ENCODE measurements at regions not wholly inside any gene's neighbourhood (a gene's known extent, or its start where the extent isn't known, plus 50 kb on each side); places are given as distances from the start of the nearest gene placed in this dataset.
A peak's percentile ranks its signal among the peaks of the same experiment; 100 is the strongest.

DNA sequence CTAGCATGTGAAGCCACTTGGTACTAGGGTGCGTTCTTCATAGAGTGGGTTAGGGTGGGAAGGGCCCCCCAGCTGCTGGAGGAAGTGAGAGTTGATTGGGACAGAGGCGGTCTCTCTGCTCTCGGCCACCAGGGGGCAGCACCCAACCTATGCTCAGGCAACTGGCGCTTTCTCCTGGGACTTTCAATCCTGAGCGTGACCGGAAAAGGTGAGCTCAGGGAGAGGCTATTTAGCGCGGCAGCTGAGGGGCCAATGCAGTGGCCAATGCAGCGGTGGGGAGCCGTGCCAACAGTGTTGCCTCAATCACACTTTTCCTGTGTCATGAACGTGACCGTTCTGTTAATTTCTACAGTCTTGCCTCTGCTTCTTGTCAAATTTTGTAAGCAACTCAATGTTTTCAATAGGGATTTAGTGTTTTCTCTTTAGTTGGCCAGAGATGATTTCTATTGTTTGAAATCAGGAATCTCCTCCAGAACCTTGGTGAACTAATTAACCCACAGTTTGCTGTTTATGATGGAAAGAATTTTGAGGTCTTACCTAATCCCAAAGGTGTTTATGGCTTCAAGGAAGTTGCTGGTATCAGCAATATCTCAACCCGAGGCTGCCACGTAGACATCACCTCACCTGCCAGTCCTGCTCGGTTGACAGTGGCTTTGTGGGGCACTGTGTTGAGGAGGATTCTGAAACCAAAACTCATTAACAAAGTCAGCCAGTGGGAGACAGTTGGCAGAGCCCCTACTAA, 67.9 kb upstream of the PDZD8 start (continued):
- TF ChIP-seq ZXDB (tag by site-specific recombination; IDR thresholded peaks at IDR 0.05) (no peak), ZNF529 (tag by site-specific recombination; IDR thresholded peaks at IDR 0.05; ENCODE audit: insufficient replicate concordance) (no peak), PRDM1 (tag by site-specific recombination; IDR thresholded peaks at IDR 0.05) (peak; percentile 96), ZNF626 (tag by site-specific recombination; IDR thresholded peaks at IDR 0.05) (no peak), ZNF791 (tag by site-specific recombination; IDR thresholded peaks at IDR 0.05) (no peak), ZNF585B (tag by site-specific recombination; IDR thresholded peaks at IDR 0.05) (no peak), GFI1B (tag by site-specific recombination; IDR thresholded peaks at IDR 0.05) (no peak), ZNF701 (tag by site-specific recombination; IDR thresholded peaks at IDR 0.05) (no peak), ZFP41 (tag by site-specific recombination; IDR thresholded peaks at IDR 0.05; ENCODE audit: borderline replicate concordance) (no peak)
- TF ChIP-seq, protein P1, sequence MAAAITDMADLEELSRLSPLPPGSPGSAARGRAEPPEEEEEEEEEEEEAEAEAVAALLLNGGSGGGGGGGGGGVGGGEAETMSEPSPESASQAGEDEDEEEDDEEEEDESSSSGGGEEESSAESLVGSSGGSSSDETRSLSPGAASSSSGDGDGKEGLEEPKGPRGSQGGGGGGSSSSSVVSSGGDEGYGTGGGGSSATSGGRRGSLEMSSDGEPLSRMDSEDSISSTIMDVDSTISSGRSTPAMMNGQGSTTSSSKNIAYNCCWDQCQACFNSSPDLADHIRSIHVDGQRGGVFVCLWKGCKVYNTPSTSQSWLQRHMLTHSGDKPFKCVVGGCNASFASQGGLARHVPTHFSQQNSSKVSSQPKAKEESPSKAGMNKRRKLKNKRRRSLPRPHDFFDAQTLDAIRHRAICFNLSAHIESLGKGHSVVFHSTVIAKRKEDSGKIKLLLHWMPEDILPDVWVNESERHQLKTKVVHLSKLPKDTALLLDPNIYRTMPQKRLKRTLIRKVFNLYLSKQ (tag by site-specific recombination; IDR thresholded peaks at IDR 0.05; ENCODE audit: borderline replicate concordance), result no peak
- TF ChIP-seq, protein P2, sequence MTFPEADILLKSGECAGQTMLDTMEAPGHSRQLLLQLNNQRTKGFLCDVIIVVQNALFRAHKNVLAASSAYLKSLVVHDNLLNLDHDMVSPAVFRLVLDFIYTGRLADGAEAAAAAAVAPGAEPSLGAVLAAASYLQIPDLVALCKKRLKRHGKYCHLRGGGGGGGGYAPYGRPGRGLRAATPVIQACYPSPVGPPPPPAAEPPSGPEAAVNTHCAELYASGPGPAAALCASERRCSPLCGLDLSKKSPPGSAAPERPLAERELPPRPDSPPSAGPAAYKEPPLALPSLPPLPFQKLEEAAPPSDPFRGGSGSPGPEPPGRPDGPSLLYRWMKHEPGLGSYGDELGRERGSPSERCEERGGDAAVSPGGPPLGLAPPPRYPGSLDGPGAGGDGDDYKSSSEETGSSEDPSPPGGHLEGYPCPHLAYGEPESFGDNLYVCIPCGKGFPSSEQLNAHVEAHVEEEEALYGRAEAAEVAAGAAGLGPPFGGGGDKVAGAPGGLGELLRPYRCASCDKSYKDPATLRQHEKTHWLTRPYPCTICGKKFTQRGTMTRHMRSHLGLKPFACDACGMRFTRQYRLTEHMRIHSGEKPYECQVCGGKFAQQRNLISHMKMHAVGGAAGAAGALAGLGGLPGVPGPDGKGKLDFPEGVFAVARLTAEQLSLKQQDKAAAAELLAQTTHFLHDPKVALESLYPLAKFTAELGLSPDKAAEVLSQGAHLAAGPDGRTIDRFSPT (tag by site-specific recombination; IDR thresholded peaks at IDR 0.05), result no peak

DNA sequence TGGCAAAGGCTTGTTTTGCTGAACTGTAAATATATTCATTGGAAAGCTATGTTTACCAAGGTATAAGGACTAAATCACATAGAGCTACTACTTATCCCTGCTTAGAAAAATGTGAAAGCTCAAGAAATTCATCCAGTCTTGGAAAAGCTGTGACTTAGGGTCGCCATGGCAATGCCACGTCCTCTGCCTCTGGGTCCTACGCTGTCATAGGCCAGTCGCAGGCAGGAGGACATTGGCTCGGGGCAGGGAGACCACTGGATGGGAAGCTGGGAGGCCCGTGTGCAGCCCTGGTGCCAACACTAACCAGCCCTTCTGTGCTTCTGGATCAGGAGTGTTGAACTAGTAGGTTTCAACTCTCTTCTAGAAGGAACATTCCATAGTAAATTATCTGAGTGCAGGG, 67.3 kb upstream of the PDZD8 start:
- Histone ChIP-seq H3K27ac (ENCODE audit: extremely low read depth, low read depth, low read length) (no peak overlapping the region), H3K9me3 (ENCODE audit: control insufficient read depth, insufficient read depth, low read depth, low read length) (no peaks in the 10 kb centered on the region)

DNA sequence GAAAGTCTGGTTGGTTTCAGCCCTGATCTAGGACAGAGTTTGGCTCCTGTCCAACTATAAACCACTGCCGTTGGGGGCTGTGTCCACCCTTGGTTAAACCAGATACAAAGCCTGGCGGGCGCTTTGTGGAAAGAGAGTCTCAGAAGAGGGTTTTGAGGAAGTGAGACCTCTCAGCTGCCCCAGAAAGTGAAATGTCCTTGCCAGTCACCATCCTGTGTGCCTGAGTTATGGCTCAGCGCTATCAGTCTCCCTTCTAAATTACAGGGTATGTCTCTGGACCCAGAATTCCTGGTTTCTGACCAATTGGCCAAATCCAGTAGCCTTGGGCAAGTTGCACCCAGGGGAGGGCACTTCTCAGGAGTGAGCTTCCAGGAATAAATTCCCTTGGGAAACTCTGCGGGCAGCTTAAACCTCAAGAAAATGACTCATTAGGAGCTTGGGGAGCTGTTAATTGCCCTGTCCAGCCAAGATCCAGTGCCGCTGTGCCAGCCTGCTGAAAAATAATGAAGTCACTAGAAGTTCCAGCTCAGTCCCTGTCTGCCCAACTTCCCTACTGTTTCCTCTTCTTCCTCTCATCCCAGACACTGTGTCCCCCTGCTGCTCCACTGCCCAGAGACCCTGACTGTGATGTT, 66.7 kb upstream of the PDZD8 start:
- no peak overlapping the region for H3K27ac ChIP-seq (ENCODE audit: extremely low read depth, low read depth, low read length)
- H3K4me1 ChIP-seq (ENCODE audit: control insufficient read depth, insufficient read depth, low read length), result peaks cover 7% of the 10 kb centered on the region
- POLR2A ChIA-PET, result interaction anchor here (0.6 to 1.5 kb wide), 4 partner anchors 14 to 84 kb away, joined by 3 to 5 read pairs (median 3); no protein-coding TSS in a partner anchor
- no peak overlapping the region for H3K4me3 ChIP-seq (ENCODE audit: low read depth, low read length)
- H3K36me3 ChIP-seq (ENCODE audit: control insufficient read depth in 2 of 2, insufficient read depth in 1 of 2, low read length in 2 of 2), result no peaks in the 10 kb centered on the region
- CTCF ChIA-PET, result interaction anchor here (0.7 to 2.6 kb wide), 37 partner anchors 10 to 1102 kb away, joined by 3 to 65 read pairs (median 6); no protein-coding TSS in a partner anchor
- no peaks in the 10 kb centered on the region for H3K9me3 ChIP-seq (ENCODE audit: control insufficient read depth, insufficient read depth, low read depth, low read length)
- TF ChIP-seq ZNF677 (tag by site-specific recombination; IDR thresholded peaks at IDR 0.05), result no peak
- no peak for TF ChIP-seq ZNF404 (tag by site-specific recombination; IDR thresholded peaks at IDR 0.05)
- TF ChIP-seq, protein P3, sequence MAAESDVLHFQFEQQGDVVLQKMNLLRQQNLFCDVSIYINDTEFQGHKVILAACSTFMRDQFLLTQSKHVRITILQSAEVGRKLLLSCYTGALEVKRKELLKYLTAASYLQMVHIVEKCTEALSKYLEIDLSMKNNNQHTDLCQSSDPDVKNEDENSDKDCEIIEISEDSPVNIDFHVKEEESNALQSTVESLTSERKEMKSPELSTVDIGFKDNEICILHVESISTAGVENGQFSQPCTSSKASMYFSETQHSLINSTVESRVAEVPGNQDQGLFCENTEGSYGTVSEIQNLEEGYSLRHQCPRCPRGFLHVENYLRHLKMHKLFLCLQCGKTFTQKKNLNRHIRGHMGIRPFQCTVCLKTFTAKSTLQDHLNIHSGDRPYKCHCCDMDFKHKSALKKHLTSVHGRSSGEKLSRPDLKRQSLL (tag by site-specific recombination; IDR thresholded peaks at IDR 0.05), result no peak
- TF ChIP-seq ZNF792 (tag by site-specific recombination; IDR thresholded peaks at IDR 0.05), result no peak
- TF ChIP-seq ZNF664 (tag by site-specific recombination; IDR thresholded peaks at IDR 0.05), result no peak
- no peak for TF ChIP-seq ZNF138 (tag by site-specific recombination; IDR thresholded peaks at IDR 0.05; ENCODE audit: borderline replicate concordance)
- TF ChIP-seq ZNF114 (tag by site-specific recombination; IDR thresholded peaks at IDR 0.05), result no peak
- TF ChIP-seq KLF16 (tag by site-specific recombination; IDR thresholded peaks at IDR 0.05), result no peak
- TF ChIP-seq, protein P4, sequence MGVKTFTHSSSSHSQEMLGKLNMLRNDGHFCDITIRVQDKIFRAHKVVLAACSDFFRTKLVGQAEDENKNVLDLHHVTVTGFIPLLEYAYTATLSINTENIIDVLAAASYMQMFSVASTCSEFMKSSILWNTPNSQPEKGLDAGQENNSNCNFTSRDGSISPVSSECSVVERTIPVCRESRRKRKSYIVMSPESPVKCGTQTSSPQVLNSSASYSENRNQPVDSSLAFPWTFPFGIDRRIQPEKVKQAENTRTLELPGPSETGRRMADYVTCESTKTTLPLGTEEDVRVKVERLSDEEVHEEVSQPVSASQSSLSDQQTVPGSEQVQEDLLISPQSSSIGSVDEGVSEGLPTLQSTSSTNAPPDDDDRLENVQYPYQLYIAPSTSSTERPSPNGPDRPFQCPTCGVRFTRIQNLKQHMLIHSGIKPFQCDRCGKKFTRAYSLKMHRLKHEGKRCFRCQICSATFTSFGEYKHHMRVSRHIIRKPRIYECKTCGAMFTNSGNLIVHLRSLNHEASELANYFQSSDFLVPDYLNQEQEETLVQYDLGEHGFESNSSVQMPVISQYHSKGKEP (tag by site-specific recombination; IDR thresholded peaks at IDR 0.05), result no peak

More for the DNA sequence above, 67.3 kb upstream of the PDZD8 start:
- TF ChIP-seq SCRT2 (tag by site-specific recombination; IDR thresholded peaks at IDR 0.05) (no peak), KLF9 (tag by site-specific recombination; IDR thresholded peaks at IDR 0.05; ENCODE audit: low read depth) (no peak), ZNF521 (tag by site-specific recombination; IDR thresholded peaks at IDR 0.05) (no peak), HOXD13 (CRISPR knock-in tag; IDR thresholded peaks at IDR 0.05; ENCODE audit: borderline replicate concordance) (no peak), ZIC2 (tag by site-specific recombination; IDR thresholded peaks at IDR 0.05) (no peak), ZNF843 (tag by site-specific recombination; IDR thresholded peaks at IDR 0.05) (no peak), MEIS1 (CRISPR knock-in tag; IDR thresholded peaks at IDR 0.05; ENCODE audit: borderline replicate concordance) (no peak), ZNF660 (tag by site-specific recombination; IDR thresholded peaks at IDR 0.05) (no peak), ZNF266 (tag by site-specific recombination; IDR thresholded peaks at IDR 0.05; ENCODE audit: low read depth) (no peak)
- TF ChIP-seq, protein P5, sequence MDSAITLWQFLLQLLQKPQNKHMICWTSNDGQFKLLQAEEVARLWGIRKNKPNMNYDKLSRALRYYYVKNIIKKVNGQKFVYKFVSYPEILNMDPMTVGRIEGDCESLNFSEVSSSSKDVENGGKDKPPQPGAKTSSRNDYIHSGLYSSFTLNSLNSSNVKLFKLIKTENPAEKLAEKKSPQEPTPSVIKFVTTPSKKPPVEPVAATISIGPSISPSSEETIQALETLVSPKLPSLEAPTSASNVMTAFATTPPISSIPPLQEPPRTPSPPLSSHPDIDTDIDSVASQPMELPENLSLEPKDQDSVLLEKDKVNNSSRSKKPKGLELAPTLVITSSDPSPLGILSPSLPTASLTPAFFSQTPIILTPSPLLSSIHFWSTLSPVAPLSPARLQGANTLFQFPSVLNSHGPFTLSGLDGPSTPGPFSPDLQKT (IDR thresholded peaks at IDR 0.05; ENCODE audit: borderline replicate concordance, low read depth, low read length), result no peak
- Histone ChIP-seq H3K4me1 (ENCODE audit: control insufficient read depth, insufficient read depth, low read length) (peaks cover 7% of the 10 kb centered on the region), H3K4me3 (ENCODE audit: low read depth, low read length) (no peak overlapping the region), H3K36me3 (ENCODE audit: control insufficient read depth in 2 of 2, insufficient read depth in 1 of 2, low read length in 2 of 2) (no peaks in the 10 kb centered on the region)
- ChIA-PET CTCF (interaction anchor here (0.7 to 2.6 kb wide), 48 partner anchors 9 to 1101 kb away, joined by 3 to 65 read pairs (median 4); no protein-coding TSS in a partner anchor), POLR2A (interaction anchor here (0.5 to 1.5 kb wide), 5 partner anchors 14 to 84 kb away, joined by 3 to 5 read pairs (median 3); no protein-coding TSS in a partner anchor)

Data from HEK293 (cell line).